NAMALWA (cell line): ENCODE measurements at regions not wholly inside any gene's neighbourhood (a gene's known extent, or its start where the extent isn't known, plus 50 kb on each side); places are given as distances from the start of the nearest gene placed in this dataset.

Experiments used
- DNase-seq: peaks from one replicate; pipeline ENCODE4 v3.0.0-alpha.2; 2015; ENCODE audit warnings: low spot score

GRCh38 chr20:24138196-24138857, 149.7 kb upstream of the GGTLC1 start:
- DNase-seq: no peak

- no peak for DNase-seq
Observed at GRCh38 chr20:24136659-24137246, 148.2 kb upstream of the GGTLC1 start.

- no peak for DNase-seq
Observed at GRCh38 chr20:24135781-24136180, 147.2 kb upstream of the GGTLC1 start.

GRCh38 chr20:24134930-24135329, 146.4 kb upstream of the GGTLC1 start:
- DNase-seq: no peak

- no peak for DNase-seq
Observed at GRCh38 chr20:24134284-24134683, 145.7 kb upstream of the GGTLC1 start.

GRCh38 chr20:24132246-24132645, 143.7 kb upstream of the GGTLC1 start:
- DNase-seq: no peak

- DNase-seq: no peak
Observed at GRCh38 chr20:24131684-24132083, 143.1 kb upstream of the GGTLC1 start.

- no peak for DNase-seq
Observed at GRCh38 chr20:24131281-24131680, 142.7 kb upstream of the GGTLC1 start.

- DNase-seq: no peak
Observed at GRCh38 chr20:24129641-24130040, 141.1 kb upstream of the GGTLC1 start.

GRCh38 chr20:24124951-24125650, 136.5 kb upstream of the GGTLC1 start:
- DNase-seq: no peak

GRCh38 chr20:24124003-24124402, 135.4 kb upstream of the GGTLC1 start:
- DNase-seq: no peak

- DNase-seq: no peak
Observed at GRCh38 chr20:24118441-24119175, 130.0 kb upstream of the GGTLC1 start.

- DNase-seq: no peak
Observed at GRCh38 chr20:24118034-24118433, 129.5 kb upstream of the GGTLC1 start.

GRCh38 chr20:24117383-24117782, 128.8 kb upstream of the GGTLC1 start:
- DNase-seq: no peak

GRCh38 chr20:24116611-24117010, 128.0 kb upstream of the GGTLC1 start:
- no peak for DNase-seq

- no peak for DNase-seq
Observed at GRCh38 chr20:24112360-24112759, 123.8 kb upstream of the GGTLC1 start.

GRCh38 chr20:24111858-24112257, 123.3 kb upstream of the GGTLC1 start:
- no peak for DNase-seq

GRCh38 chr20:24109537-24109936, 121.0 kb upstream of the GGTLC1 start:
- no peak for DNase-seq

- no peak for DNase-seq
Observed at GRCh38 chr20:24109008-24109407, 120.4 kb upstream of the GGTLC1 start.

GRCh38 chr20:24108581-24108980, 120.0 kb upstream of the GGTLC1 start:
- DNase-seq: no peak

GRCh38 chr20:24106801-24107445, 118.3 kb upstream of the GGTLC1 start:
- no peak for DNase-seq

GRCh38 chr20:24106150-24106800, 117.7 kb upstream of the GGTLC1 start:
- DNase-seq: no peak
